H1 (cell line): ENCODE measurements at regions not wholly inside any gene's neighbourhood (a gene's known extent, or its start where the extent isn't known, plus 50 kb on each side); places are given as distances from the start of the nearest gene placed in this dataset.

Source experiments
- CTCF ChIA-PET: fragments of 300-600 bp; sonication (Branson Sonifier 250); formaldehyde crosslinking; loops from one replicate; lab custom pipeline; 2021; ENCODE audit not compliant: partially characterized antibody; lab: Charles Lee
- POLR2A ChIA-PET: fragments of 300-600 bp; sonication (Branson Sonifier 250); formaldehyde crosslinking; loops from one replicate; lab custom pipeline; 2021; ENCODE audit warnings: inconsistent platforms; ENCODE audit not compliant: partially characterized antibody; lab: Charles Lee
- DNase-seq, 2 experiments: peaks; one replicate each; pipeline versions ENCODE4 v3.0.0 to v3.0.0-alpha.2; 2010 to 2022; ENCODE audit warnings: low spot score in 2 of 2, low read depth in 1 of 2, mixed read lengths in 1 of 2
- FAIRE-seq: peaks from 2 replicates; lab custom pipeline; 2011; peaks lifted over from hg19 to GRCh38; lab: Jason Lieb, UNC
- H2AFZ ChIP-seq: 2 replicates; pipeline ENCODE4 v1.8.1; 2012; ENCODE audit warnings: low read length, inconsistent platforms
- H2AK5ac ChIP-seq: 2 replicates; pipeline ENCODE4 v1.6.1; 2013; ENCODE audit warnings: low read depth, low read length
- H2BK120ac ChIP-seq: replicated peaks from 2 replicates; pipeline ENCODE3; 2013; ENCODE audit warnings: low read depth, low read length, inconsistent platforms
- H2BK12ac ChIP-seq: 2 replicates; pipeline ENCODE4 v1.6.1; 2013; ENCODE audit warnings: low read depth, low read length
- H2BK15ac ChIP-seq: 2 replicates; pipeline ENCODE4 v1.6.1; 2013; ENCODE audit warnings: low read length
- H2BK20ac ChIP-seq: 2 replicates; pipeline ENCODE4 v1.6.1; 2013; ENCODE audit warnings: low read length
- H2BK5ac ChIP-seq: 2 replicates; pipeline ENCODE4 v1.6.1; 2013; ENCODE audit warnings: low read depth, low read length
- H3K14ac ChIP-seq: 2 replicates; pipeline ENCODE4 v1.6.1; 2013; ENCODE audit warnings: inconsistent platforms; ENCODE audit not compliant: insufficient read length
- H3K18ac ChIP-seq: 2 replicates; pipeline ENCODE4 v1.6.1; 2013; ENCODE audit warnings: low read length; ENCODE audit errors: extremely low read depth
- H3K23ac ChIP-seq: 2 replicates; pipeline ENCODE4 v1.6.1; 2013; ENCODE audit warnings: inconsistent platforms; ENCODE audit not compliant: insufficient read length
- H3K23me2 ChIP-seq: 2 replicates; pipeline ENCODE4 v1.6.1; 2013; ENCODE audit warnings: low read depth, low read length
- H3K27ac ChIP-seq: 2 replicates; pipeline ENCODE4 v1.6.1; 2011; ENCODE audit warnings: low read depth, low read length, inconsistent platforms
- H3K27me3 ChIP-seq, 4 experiments: replicated peaks in 1 of 4; 1 replicate in 1 of 4; 2 replicates in 3 of 4; pipeline versions ENCODE4 v1.6.1 to v1.8.1; 2011 to 2013; ENCODE audit warnings: low read length in 3 of 4, mild to moderate bottlenecking in 3 of 4, inconsistent platforms in 2 of 4, mixed read lengths in 2 of 4, moderate library complexity in 1 of 4; ENCODE audit not compliant: control insufficient read depth in 3 of 4, insufficient read depth in 3 of 4; ENCODE audit errors: extremely low read depth in 1 of 4
- H3K36me3 ChIP-seq, 4 experiments: 2 replicates each; pipeline versions ENCODE4 v1.6.1 to v1.8.1; 2011 to 2013; ENCODE audit warnings: mild to moderate bottlenecking in 4 of 4, low read length in 3 of 4, moderate library complexity in 2 of 4, control low read depth in 1 of 4, inconsistent platforms in 1 of 4; ENCODE audit not compliant: insufficient read depth in 4 of 4, control insufficient read depth in 2 of 4
- H3K4ac ChIP-seq: replicated peaks from 2 replicates; pipeline ENCODE3; 2013; ENCODE audit warnings: low read length, low read depth, mixed read lengths, inconsistent platforms; ENCODE audit not compliant: insufficient read length
- H3K4me1 ChIP-seq, 4 experiments: replicated peaks in 1 of 4; 1 replicate in 1 of 4; 2 replicates in 3 of 4; pipeline versions ENCODE4 v1.6.1 to v1.8.1; 2011 to 2013; ENCODE audit warnings: low read length in 3 of 4, inconsistent platforms in 2 of 4, mixed read lengths in 1 of 4; ENCODE audit not compliant: insufficient read depth in 4 of 4, control insufficient read depth in 3 of 4
- H3K4me2 ChIP-seq, 2 experiments: 2 replicates each; pipeline versions ENCODE4 v1.6.1 to v1.8.1; 2011 to 2013; ENCODE audit warnings: low read depth in 2 of 2, low read length in 2 of 2, control low read depth in 1 of 2, inconsistent platforms in 1 of 2, mild to moderate bottlenecking in 1 of 2; ENCODE audit not compliant: insufficient read depth in 1 of 2
- H3K4me3 ChIP-seq, 4 experiments: fragments of 200-600, 300-600 bp in 1 of 4; sonication (generic), shearing (Covaris generic), sonication (Bioruptor Twin) in 1 of 4; 2 replicates each; pipeline versions ENCODE4 v1.5.1 to v1.8.1; 2011 to 2016; ENCODE audit warnings: low read length in 4 of 4, low read depth in 3 of 4, control low read depth in 2 of 4, inconsistent platforms in 2 of 4, mild to moderate bottlenecking in 2 of 4, mixed read lengths in 1 of 4, moderate library complexity in 1 of 4; ENCODE audit not compliant: insufficient read depth in 2 of 4; ENCODE audit errors: extremely low read depth in 1 of 4
- H3K56ac ChIP-seq: replicated peaks from 2 replicates; pipeline ENCODE3; 2013; ENCODE audit warnings: low read depth, mild to moderate bottlenecking, mixed read lengths, low read length, inconsistent platforms; ENCODE audit not compliant: insufficient read length
- H3K79me1 ChIP-seq: 2 replicates; pipeline ENCODE4 v1.6.1; 2013; ENCODE audit warnings: low read depth, low read length, control low read depth
- H3K79me2 ChIP-seq, 2 experiments: 2 replicates each; pipeline versions ENCODE4 v1.6.1 to v1.8.1; 2012 to 2013; ENCODE audit warnings: low read length in 2 of 2, mild to moderate bottlenecking in 2 of 2, inconsistent platforms in 1 of 2; ENCODE audit not compliant: insufficient read depth in 2 of 2, control insufficient read depth in 1 of 2
- H3K9ac ChIP-seq, 4 experiments: replicated peaks in 1 of 4; 1 replicate in 1 of 4; 2 replicates in 3 of 4; pipeline versions ENCODE4 v1.6.1 to v1.8.1; 2011 to 2013; ENCODE audit warnings: low read depth in 3 of 4, low read length in 3 of 4, control low read depth in 2 of 4, mild to moderate bottlenecking in 2 of 4, moderate library complexity in 2 of 4, inconsistent platforms in 1 of 4; ENCODE audit errors: extremely low read depth in 1 of 4
- H3K9me3 ChIP-seq, 2 experiments: 2 replicates each; pipeline versions ENCODE4 v1.6.1 to v1.8.1; 2012 to 2013; ENCODE audit warnings: mild to moderate bottlenecking in 2 of 2, moderate library complexity in 2 of 2, control low read depth in 1 of 2, inconsistent platforms in 1 of 2, low read depth in 1 of 2, low read length in 1 of 2, mixed read lengths in 1 of 2; ENCODE audit not compliant: insufficient read depth in 2 of 2
- H4K20me1 ChIP-seq, 2 experiments: replicated peaks in 1 of 2; 2 replicates each; pipeline versions ENCODE3 to v1.8.1; 2011 to 2013; ENCODE audit warnings: inconsistent platforms in 2 of 2, low read length in 2 of 2, mild to moderate bottlenecking in 1 of 2; ENCODE audit not compliant: insufficient read depth in 2 of 2, control insufficient read depth in 1 of 2
- H4K5ac ChIP-seq: 2 replicates; pipeline ENCODE4 v1.6.1; 2013; ENCODE audit warnings: low read length, low read depth, mixed read lengths, inconsistent platforms; ENCODE audit not compliant: insufficient read length
- H4K8ac ChIP-seq: 2 replicates; pipeline ENCODE4 v1.8.0; 2013; ENCODE audit warnings: mild to moderate bottlenecking, moderate library complexity, low read length, inconsistent platforms; ENCODE audit not compliant: insufficient read depth; ENCODE audit errors: extremely low read depth
- H4K91ac ChIP-seq: replicated peaks from 2 replicates; pipeline ENCODE3; 2013; ENCODE audit warnings: low read length, mixed read lengths, inconsistent platforms; ENCODE audit not compliant: insufficient read length
- GTF2F1 ChIP-seq: IDR thresholded peaks from 2 replicates; pipeline ENCODE4 v1.6.1; 2012; ENCODE audit warnings: low read depth, low read length, improper control_type of control experiment, borderline replicate concordance
- WGBS, 2 experiments: shearing (Covaris generic) in 1 of 2; methylation state at CpG; one replicate each; pipeline versions ENCODE4 v1.1.6 to v1.1.7; 2013 to 2015; ENCODE audit warnings: low lambda C conversion rate in 2 of 2, mixed read lengths in 2 of 2, inconsistent platforms in 1 of 2, low coverage in 1 of 2, missing lambda C conversion rate in 1 of 2; ENCODE audit not compliant: insufficient replicate concordance in 2 of 2, insufficient coverage in 1 of 2, insufficient read length in 1 of 2; ENCODE audit errors: extremely low coverage in 1 of 2, missing lambda C conversion rate in 1 of 2; 5-methylcytosine and 5-hydroxymethylcytosine counted together

- DNase-seq, result no peak
- no peak for FAIRE-seq
- no peaks in the 10 kb centered on the region; a peak in 1 of 8 replicates for H3K36me3 ChIP-seq
- H3K18ac ChIP-seq, result no peak overlapping the region
- H3K23ac ChIP-seq, result no peak overlapping the region
- no peak overlapping the region for H4K5ac ChIP-seq
- no peak overlapping the region for H4K91ac ChIP-seq
- no peak overlapping the region for H3K4me2 ChIP-seq
- ChIA-PET POLR2A (no interaction called here), CTCF (interaction anchor here (0.6 kb wide), 1 partner anchor 15 kb away, joined by 3 read pairs; no protein-coding TSS in a partner anchor)
- no peak overlapping the region for H2AK5ac ChIP-seq
- no peaks in the 10 kb centered on the region for H4K20me1 ChIP-seq
- H3K79me2 ChIP-seq, result no peaks in the 10 kb centered on the region
- WGBS, 2 experiments, result 94% methylated on average over 1 of the region's 1 CpG; no CpG with 5 or more reads in 1 of the 2 experiments
- H2AFZ ChIP-seq, result no peak overlapping the region
- TF ChIP-seq GTF2F1, result no peak
- TF ChIP-seq, all 59 proteins: peak for 0
- H2BK120ac ChIP-seq, result no peak overlapping the region
- H3K56ac ChIP-seq, result no peak overlapping the region
- no peak overlapping the region for H2BK20ac ChIP-seq
- no peaks in the 10 kb centered on the region for H3K79me1 ChIP-seq
- no peaks in the 10 kb centered on the region for H3K4me1 ChIP-seq
- no peak overlapping the region for H3K27ac ChIP-seq
- H3K14ac ChIP-seq, result no peak overlapping the region
- no peaks in the 10 kb centered on the region for H3K9me3 ChIP-seq
- H2BK12ac ChIP-seq, result no peak overlapping the region
- no peak overlapping the region for H4K8ac ChIP-seq
- H2BK5ac ChIP-seq, result no peak overlapping the region
- no peak overlapping the region for H3K9ac ChIP-seq
- H3K23me2 ChIP-seq, result no peaks in the 10 kb centered on the region; the same call in 1 of the 2 replicates
- H3K4me3 ChIP-seq, result no peak overlapping the region
- no peak overlapping the region for H2BK15ac ChIP-seq
- H3K4ac ChIP-seq, result no peak overlapping the region
- H3K27me3 ChIP-seq, result no peaks in the 10 kb centered on the region
Observed at GRCh38 chr10:64416011-64416410, 894.8 kb downstream of the REEP3 start.
